Mucosa of descending colon (tissue), 3 donors: ENCODE measurements at regions not wholly inside any gene's neighbourhood (a gene's known extent, or its start where the extent isn't known, plus 50 kb on each side); places are given as distances from the start of the nearest gene placed in this dataset.

Experiments
- ATAC-seq: fragments of 200-7000 bp; cut with Tn5 transposase; one replicate; pipeline ENCODE4 v1.9.1; 2020; ENCODE audit warnings: mild to moderate bottlenecking, moderate library complexity
- DNase-seq, 3 donors: peaks; one replicate each; pipeline ENCODE4 v3.0.0-alpha.2; 2020
- H3K36me3 ChIP-seq: fragments of 200-600 bp; one replicate; pipeline ENCODE4 v1.8.0; 2021; ENCODE audit warnings: low read depth, mild to moderate bottlenecking
- H3K4me1 ChIP-seq: fragments of 200-600 bp; one replicate; pipeline ENCODE4 v1.8.0; 2021; ENCODE audit warnings: low read depth, mild to moderate bottlenecking
- H3K4me3 ChIP-seq: fragments of 200-600 bp; one replicate; pipeline ENCODE4 v1.8.0; 2021; ENCODE audit warnings: mild to moderate bottlenecking
- H3K9me3 ChIP-seq: fragments of 200-600 bp; one replicate; pipeline ENCODE4 v1.8.0; 2021; ENCODE audit warnings: mild to moderate bottlenecking
- intact Hi-C, 2 donors: fragments of 100-400 bp; cut with DNase I in 1 of 2; cut with micrococcal nuclease in 1 of 2; formaldehyde crosslinking; loops; one replicate each; pipeline versions ENCODE4 v1.11.0 to v1.11.1; 2022; cut with DNase I, micrococcal nuclease
- TF ChIP-seq, protein P1 (sequence below): fragments of 200-600 bp; IDR thresholded peaks from one replicate; pipeline ENCODE4 v1.8.0; 2022; ENCODE audit warnings: antibody characterized with exemption, mild to moderate bottlenecking
- donor health status: DM: no; HTN: no; CAD: no; lungs with moderate emphysema.
- donor health status: DM: no; HTN: no; CAD: no.
- donor health status: DM: no; HTN: yes; CAD: no.

- Histone ChIP-seq H3K4me3 (no peak overlapping the region), H3K9me3 (no peaks in the 10 kb centered on the region), H3K4me1 (no peaks in the 10 kb centered on the region), H3K36me3 (no peaks in the 10 kb centered on the region)
- intact Hi-C loops = no loop called here
- TF ChIP-seq, protein P1, sequence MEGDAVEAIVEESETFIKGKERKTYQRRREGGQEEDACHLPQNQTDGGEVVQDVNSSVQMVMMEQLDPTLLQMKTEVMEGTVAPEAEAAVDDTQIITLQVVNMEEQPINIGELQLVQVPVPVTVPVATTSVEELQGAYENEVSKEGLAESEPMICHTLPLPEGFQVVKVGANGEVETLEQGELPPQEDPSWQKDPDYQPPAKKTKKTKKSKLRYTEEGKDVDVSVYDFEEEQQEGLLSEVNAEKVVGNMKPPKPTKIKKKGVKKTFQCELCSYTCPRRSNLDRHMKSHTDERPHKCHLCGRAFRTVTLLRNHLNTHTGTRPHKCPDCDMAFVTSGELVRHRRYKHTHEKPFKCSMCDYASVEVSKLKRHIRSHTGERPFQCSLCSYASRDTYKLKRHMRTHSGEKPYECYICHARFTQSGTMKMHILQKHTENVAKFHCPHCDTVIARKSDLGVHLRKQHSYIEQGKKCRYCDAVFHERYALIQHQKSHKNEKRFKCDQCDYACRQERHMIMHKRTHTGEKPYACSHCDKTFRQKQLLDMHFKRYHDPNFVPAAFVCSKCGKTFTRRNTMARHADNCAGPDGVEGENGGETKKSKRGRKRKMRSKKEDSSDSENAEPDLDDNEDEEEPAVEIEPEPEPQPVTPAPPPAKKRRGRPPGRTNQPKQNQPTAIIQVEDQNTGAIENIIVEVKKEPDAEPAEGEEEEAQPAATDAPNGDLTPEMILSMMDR = no peak
- ATAC-seq (no peak), DNase-seq (no peak)
Measured at GRCh38 chr2:217195658-217196446, 336.0 kb upstream of the TNP1 start.

DNA sequence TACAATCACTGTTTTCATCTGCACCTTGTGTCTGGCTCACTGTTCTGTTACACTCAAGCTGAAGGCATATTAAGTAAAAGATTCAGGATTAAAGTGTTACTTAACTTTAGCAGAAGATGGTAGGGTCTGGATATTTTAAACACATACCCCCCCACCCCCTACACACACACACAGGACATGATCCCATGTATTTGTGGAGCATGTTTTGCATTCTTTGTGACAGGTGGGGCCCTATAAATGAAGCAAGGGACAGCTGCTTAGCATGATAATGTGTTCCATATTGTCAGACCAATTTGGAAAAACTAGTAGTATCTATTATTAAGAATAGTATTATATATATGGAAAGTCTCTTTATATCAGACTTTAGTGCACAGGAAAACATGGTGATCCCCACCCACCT, 335.2 kb upstream of the TNP1 start:
- Histone ChIP-seq H3K4me3 (no peak overlapping the region), H3K36me3 (no peaks in the 10 kb centered on the region), H3K9me3 (no peaks in the 10 kb centered on the region), H3K4me1 (no peaks in the 10 kb centered on the region)
- DNase-seq (no peak), ATAC-seq (no peak)
- TF ChIP-seq, protein P1 = no peak
- intact Hi-C loops = no loop called here

DNA sequence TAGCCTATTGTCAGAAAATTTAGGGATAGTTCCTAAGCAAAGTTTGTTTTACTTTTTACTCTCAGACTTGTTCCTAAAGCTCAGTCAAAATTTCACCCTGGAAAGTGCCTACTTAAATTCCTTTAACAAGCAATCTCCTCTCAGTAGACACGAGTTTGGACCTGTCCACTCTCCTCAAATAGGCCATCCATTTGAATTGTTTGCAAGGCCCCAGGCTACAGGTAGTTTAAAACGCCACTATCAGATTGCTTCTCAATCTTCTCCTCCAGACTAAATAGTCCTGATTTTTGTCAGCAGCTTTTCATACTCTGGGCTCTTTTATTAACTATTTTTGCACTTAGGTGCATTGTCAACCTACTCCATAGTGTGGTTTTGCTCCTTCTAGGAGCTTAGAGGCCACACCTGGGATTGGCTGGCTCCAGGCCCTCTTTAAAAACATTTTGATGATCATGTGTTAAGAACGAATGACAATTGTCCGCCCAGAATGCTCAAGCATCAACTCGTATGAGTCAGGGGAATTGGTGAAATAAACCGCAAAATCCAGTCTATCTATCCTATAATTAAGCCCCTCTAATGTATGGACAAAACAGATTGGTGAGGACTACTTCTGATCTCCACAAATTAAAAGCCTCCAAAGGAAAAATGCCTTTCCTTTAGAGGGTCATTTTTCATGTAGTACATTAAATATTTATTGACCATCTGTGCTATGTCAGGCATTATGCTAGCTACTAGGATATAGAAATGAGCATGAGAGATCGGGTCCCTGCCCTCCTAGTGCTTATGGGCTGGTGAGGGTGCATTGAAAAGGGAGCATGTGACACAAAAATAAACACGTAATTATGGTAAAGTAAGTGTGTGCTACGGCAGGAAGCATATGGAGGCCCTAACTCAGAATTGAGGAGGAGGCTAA, 333.8 kb upstream of the TNP1 start:
- no peak for DNase-seq
- no peak for ATAC-seq
- Histone ChIP-seq H3K9me3 (no peaks in the 10 kb centered on the region), H3K4me3 (no peak overlapping the region), H3K36me3 (no peaks in the 10 kb centered on the region), H3K4me1 (no peaks in the 10 kb centered on the region)
- intact Hi-C loops = no loop called here
- TF ChIP-seq, protein P1 = no peak

DNA sequence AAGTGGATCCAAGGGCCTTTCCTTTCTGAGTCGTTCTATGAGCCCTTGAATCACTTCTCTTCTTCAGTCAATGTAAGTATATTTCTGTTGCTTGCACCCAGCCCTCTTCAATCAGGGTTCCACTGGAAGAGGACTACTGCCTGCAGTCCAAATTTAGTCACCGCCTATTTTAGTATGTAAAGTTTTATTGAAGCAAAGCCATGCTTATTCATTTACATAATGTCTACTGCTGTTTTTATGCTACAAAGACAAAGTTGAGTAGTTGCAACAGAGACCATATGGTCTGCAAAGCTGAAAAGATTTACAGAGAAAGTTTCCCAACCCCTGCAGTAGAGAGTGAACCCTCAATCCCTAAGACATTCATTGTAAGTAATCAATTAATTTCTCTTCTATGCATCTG, 332.5 kb upstream of the TNP1 start:
- no peaks in the 10 kb centered on the region for H3K9me3 ChIP-seq
- H3K36me3 ChIP-seq = no peaks in the 10 kb centered on the region
- DNase-seq (no peak), ATAC-seq (no peak)
- no peaks in the 10 kb centered on the region for H3K4me1 ChIP-seq
- TF ChIP-seq, protein P1 = no peak
- intact Hi-C loops = no loop called here
- no peak overlapping the region for H3K4me3 ChIP-seq

GRCh38 chr2:217189747-217190146, 329.9 kb upstream of the TNP1 start:
- no peaks in the 10 kb centered on the region for H3K36me3 ChIP-seq
- no peaks in the 10 kb centered on the region for H3K9me3 ChIP-seq
- intact Hi-C loops = no loop called here
- DNase-seq = no peak
- ATAC-seq = no peak
- TF ChIP-seq, protein P1 = no peak
- no peak overlapping the region for H3K4me3 ChIP-seq
- H3K4me1 ChIP-seq = no peaks in the 10 kb centered on the region
